Common myeloid progenitor, CD34-positive (primary cell): ENCODE measurements at regions not wholly inside any gene's neighbourhood (a gene's known extent, or its start where the extent isn't known, plus 50 kb on each side); places are given as distances from the start of the nearest gene placed in this dataset.

Source experiments
- CTCF ChIA-PET: fragments of 350-600 bp; sonication (Branson Sonifier 250); formaldehyde crosslinking; loops from one replicate; lab custom pipeline; 2021; ENCODE audit warnings: antibody characterized with exemption; lab: Charles Lee
- POLR2A ChIA-PET: fragments of 350-600 bp; sonication (Branson Sonifier 250); formaldehyde crosslinking; loops from one replicate; lab custom pipeline; 2021; ENCODE audit warnings: antibody characterized with exemption; lab: Charles Lee
- DNase-seq, 3 donors: peaks; one replicate each; pipeline versions ENCODE4 v3.0.0 to v3.0.0-alpha.2; 2013
- H3K27ac ChIP-seq, 2 experiments: 1 replicate in 1 of 2; 2 replicates in 1 of 2; pipeline ENCODE4 v1.7.0; 2013; ENCODE audit warnings: inconsistent platforms in 2 of 2, low read length in 2 of 2, mild to moderate bottlenecking in 2 of 2, low read depth in 1 of 2, moderate library complexity in 1 of 2; ENCODE audit not compliant: severe bottlenecking in 2 of 2, insufficient read depth in 1 of 2, poor library complexity in 1 of 2
- H3K27me3 ChIP-seq, 5 experiments: replicated peaks in 2 of 5; 1 replicate in 3 of 5; 2 replicates in 2 of 5; pipeline versions ENCODE4 v1.6.1 to v1.7.0; 2013; ENCODE audit warnings: low read length in 4 of 5, mild to moderate bottlenecking in 2 of 5, moderate library complexity in 2 of 5, inconsistent platforms in 1 of 5; ENCODE audit not compliant: insufficient read depth in 5 of 5, control insufficient read depth in 4 of 5
- H3K36me3 ChIP-seq, 4 experiments: 1 replicate in 2 of 4; 2 replicates in 2 of 4; pipeline versions ENCODE4 v1.6.1 to v1.7.0; 2013; ENCODE audit warnings: low read length in 3 of 4, control low read depth in 1 of 4, mild to moderate bottlenecking in 1 of 4; ENCODE audit not compliant: control insufficient read depth in 4 of 4, insufficient read depth in 4 of 4
- H3K4me1 ChIP-seq, 4 experiments: 1 replicate in 3 of 4; 2 replicates in 1 of 4; pipeline versions ENCODE4 v1.6.1 to v1.7.1; 2013; ENCODE audit warnings: low read length in 3 of 4, mild to moderate bottlenecking in 3 of 4, control low read depth in 1 of 4, inconsistent platforms in 1 of 4, moderate library complexity in 1 of 4; ENCODE audit not compliant: control insufficient read depth in 4 of 4, insufficient read depth in 4 of 4; ENCODE audit errors: control extremely low read depth in 1 of 4
- H3K4me3 ChIP-seq, 7 experiments: 1 replicate in 4 of 7; 2 replicates in 3 of 7; pipeline versions ENCODE4 v1.5.1 to v1.7.0; 2013; ENCODE audit warnings: mild to moderate bottlenecking in 7 of 7, low read length in 6 of 7, moderate library complexity in 6 of 7, inconsistent platforms in 2 of 7, low read depth in 2 of 7, control low read depth in 1 of 7; ENCODE audit not compliant: insufficient read depth in 4 of 7, control insufficient read depth in 1 of 7; ENCODE audit errors: extremely low read depth in 1 of 7
- H3K9me3 ChIP-seq, 5 experiments: 1 replicate in 4 of 5; 2 replicates in 1 of 5; pipeline versions ENCODE4 v1.6.1 to v1.7.1; 2013; ENCODE audit warnings: low read length in 4 of 5, mild to moderate bottlenecking in 2 of 5, inconsistent platforms in 1 of 5, low read depth in 1 of 5, moderate library complexity in 1 of 5; ENCODE audit not compliant: control insufficient read depth in 4 of 5, insufficient read depth in 2 of 5; ENCODE audit errors: control extremely low read depth in 1 of 5
- WGBS: methylation state at CpG from one replicate; pipeline ENCODE4 v1.1.5; 2013; ENCODE audit not compliant: insufficient coverage; 5-methylcytosine and 5-hydroxymethylcytosine counted together

GRCh38 chr11:15864026-15864805 is 492.1 kb downstream of the SOX6 start:
- Histone ChIP-seq H3K4me3 (no peak overlapping the region), H3K27ac (no peak overlapping the region), H3K36me3 (no peaks in the 10 kb centered on the region), H3K9me3 (no peaks in the 10 kb centered on the region), H3K27me3 (no peaks in the 10 kb centered on the region), H3K4me1 (no peaks in the 10 kb centered on the region)
- DNase-seq: no peak
- CTCF ChIA-PET: interaction anchor here (0.7 kb wide), 1 partner anchor 12 kb away, joined by 3 read pairs; no protein-coding TSS in a partner anchor
- WGBS: 100% methylated on average over 1 of the region's 5 CpGs
- POLR2A ChIA-PET: no interaction called here

- WGBS: 98% methylated on average over 7 of the region's 8 CpGs
- ChIA-PET POLR2A (no interaction called here), CTCF (interaction anchor here (0.7 to 1.0 kb wide), 3 partner anchors 11 to 16 kb away, joined by 3 read pairs; no protein-coding TSS in a partner anchor)
- Histone ChIP-seq H3K27ac (no peak overlapping the region), H3K27me3 (no peaks in the 10 kb centered on the region), H3K4me3 (no peak overlapping the region), H3K36me3 (no peaks in the 10 kb centered on the region), H3K4me1 (no peaks in the 10 kb centered on the region), H3K9me3 (no peaks in the 10 kb centered on the region)
- DNase-seq: no peak
These were observed 490.9 kb downstream of the SOX6 start for GRCh38 chr11:15865212-15865987.

- Histone ChIP-seq H3K4me3 (no peak overlapping the region), H3K27me3 (no peaks in the 10 kb centered on the region), H3K9me3 (no peaks in the 10 kb centered on the region), H3K27ac (no peak overlapping the region), H3K36me3 (no peaks in the 10 kb centered on the region), H3K4me1 (no peaks in the 10 kb centered on the region)
- ChIA-PET POLR2A (no interaction called here), CTCF (no interaction called here)
- no peak for DNase-seq
These were observed 488.5 kb downstream of the SOX6 start for GRCh38 chr11:15867871-15868270.

- Histone ChIP-seq H3K27me3 (no peaks in the 10 kb centered on the region), H3K4me1 (no peaks in the 10 kb centered on the region), H3K9me3 (no peaks in the 10 kb centered on the region), H3K27ac (no peak overlapping the region), H3K4me3 (no peak overlapping the region), H3K36me3 (no peaks in the 10 kb centered on the region)
- CTCF ChIA-PET: no interaction called here
- no peak for DNase-seq
- POLR2A ChIA-PET: no interaction called here
- 100% methylated on average over 2 of the region's 4 CpGs for WGBS
These were observed 485.4 kb downstream of the SOX6 start for GRCh38 chr11:15870911-15871310.

GRCh38 chr11:15871904-15872626 is 484.3 kb downstream of the SOX6 start:
- CTCF ChIA-PET: interaction anchor here (0.9 to 1.6 kb wide), 3 partner anchors 9 to 22 kb away, joined by 3 read pairs; no protein-coding TSS in a partner anchor
- 98% methylated on average over 3 of the region's 3 CpGs for WGBS
- H3K27ac ChIP-seq: no peak overlapping the region
- no peak for DNase-seq
- no peaks in the 10 kb centered on the region for H3K4me1 ChIP-seq
- POLR2A ChIA-PET: no interaction called here
- H3K9me3 ChIP-seq: no peaks in the 10 kb centered on the region
- no peaks in the 10 kb centered on the region for H3K27me3 ChIP-seq
- no peak overlapping the region for H3K4me3 ChIP-seq
- no peaks in the 10 kb centered on the region for H3K36me3 ChIP-seq

- ChIA-PET CTCF (interaction anchor here (1.6 kb wide), 1 partner anchor 20 kb away, joined by 3 read pairs; no protein-coding TSS in a partner anchor), POLR2A (no interaction called here)
- Histone ChIP-seq H3K4me3 (no peak overlapping the region), H3K9me3 (no peaks in the 10 kb centered on the region), H3K4me1 (no peaks in the 10 kb centered on the region), H3K27me3 (no peaks in the 10 kb centered on the region), H3K36me3 (no peaks in the 10 kb centered on the region), H3K27ac (no peak overlapping the region)
- 100% methylated on average over 1 of the region's 1 CpG for WGBS
- DNase-seq: no peak
These were observed 482.8 kb downstream of the SOX6 start for GRCh38 chr11:15873501-15873900.
